SK-N-SH (cell line): ENCODE measurements at regions not wholly inside any gene's neighbourhood (a gene's known extent, or its start where the extent isn't known, plus 50 kb on each side); places are given as distances from the start of the nearest gene placed in this dataset.

ENCODE experiments used
- CTCF ChIA-PET: fragments of 300-600, 350-600 bp; formaldehyde crosslinking; extraction: SDS; loops from one replicate; lab custom pipeline; 2021; lab: Yijun Ruan, JAX
- POLR2A ChIA-PET: fragments of 350-600 bp; sonication (Branson Sonifier 250); formaldehyde crosslinking; extraction: SDS; loops from one replicate; lab custom pipeline; 2020; ENCODE audit warnings: antibody characterized with exemption, inconsistent platforms; lab: Yijun Ruan, JAX
- DNase-seq: peaks from one replicate; pipeline ENCODE4 v3.0.0; 2012
- H2AFZ ChIP-seq: fragments of 200-600 bp; sonication (generic); 2 replicates; pipeline ENCODE4 v1.8.1; 2016; ENCODE audit warnings: antibody characterized with exemption, mild to moderate bottlenecking, low read depth
- H3F3A ChIP-seq: fragments of 200-600 bp; sonication (generic); replicated peaks from 2 replicates; pipeline ENCODE3; 2016; ENCODE audit warnings: antibody characterized with exemption, mild to moderate bottlenecking; ENCODE audit not compliant: insufficient read depth
- H3K27ac ChIP-seq, 2 experiments: fragments of 200-500 bp in 1 of 2; fragments of 200-600 bp in 1 of 2; sonication (Bioruptor generic) in 1 of 2; sonication (generic), shearing (Covaris generic) in 1 of 2; 2 replicates each; pipeline versions ENCODE4 v1.5.1 to v1.6.1; 2014 to 2016; ENCODE audit warnings: low read depth in 2 of 2, inconsistent platforms in 1 of 2, low read length in 1 of 2, mild to moderate bottlenecking in 1 of 2, mixed read lengths in 1 of 2
- H3K27me3 ChIP-seq: fragments of 200-600 bp; sonication (generic), shearing (Covaris generic); 2 replicates; pipeline ENCODE4 v1.6.1; 2016; ENCODE audit warnings: mixed run types; ENCODE audit not compliant: insufficient read depth
- H3K36me3 ChIP-seq, 2 experiments: fragments of 200-500 bp in 1 of 2; fragments of 200-600 bp in 1 of 2; sonication (Bioruptor generic) in 1 of 2; sonication (generic) in 1 of 2; replicated peaks in 1 of 2; 2 replicates each; pipeline versions ENCODE3 to v1.5.1; 2014 to 2016; ENCODE audit warnings: low read length in 1 of 2, mild to moderate bottlenecking in 1 of 2; ENCODE audit not compliant: insufficient read depth in 2 of 2, control insufficient read depth in 1 of 2
- H3K4me1 ChIP-seq, 2 experiments: fragments of 200-500 bp in 1 of 2; fragments of 200-600 bp in 1 of 2; sonication (Bioruptor generic) in 1 of 2; sonication (generic), shearing (Covaris generic) in 1 of 2; 2 replicates each; pipeline versions ENCODE4 v1.5.1 to v1.6.1; 2014 to 2016; ENCODE audit warnings: low read depth in 1 of 2, low read length in 1 of 2, mixed run types in 1 of 2; ENCODE audit not compliant: insufficient read depth in 2 of 2, control insufficient read depth in 1 of 2
- H3K4me2 ChIP-seq: fragments of 200-600 bp; sonication (generic), shearing (Covaris generic); 2 replicates; pipeline ENCODE4 v1.6.1; 2017; ENCODE audit warnings: mixed run types
- H3K4me3 ChIP-seq, 2 experiments: fragments of 200-500 bp in 1 of 2; fragments of 200-600 bp in 1 of 2; sonication (Bioruptor generic) in 1 of 2; sonication (generic), shearing (Covaris generic) in 1 of 2; 2 replicates each; pipeline versions ENCODE4 v1.5.1 to v1.8.1; 2014 to 2016; ENCODE audit warnings: low read depth in 2 of 2, inconsistent platforms in 1 of 2, low read length in 1 of 2, mild to moderate bottlenecking in 1 of 2, mixed read lengths in 1 of 2, moderate library complexity in 1 of 2
- H3K79me2 ChIP-seq: fragments of 200-600 bp; sonication (generic); 2 replicates; pipeline ENCODE4 v1.8.1; 2017; ENCODE audit warnings: mild to moderate bottlenecking; ENCODE audit not compliant: insufficient read depth
- H3K9ac ChIP-seq: fragments of 200-600 bp; sonication (generic); 2 replicates; pipeline ENCODE4 v1.6.1; 2017; ENCODE audit warnings: mixed run types
- H3K9me2 ChIP-seq: fragments of 200-600 bp; sonication (generic); 2 replicates; pipeline ENCODE4 v1.6.1; 2017; ENCODE audit warnings: mixed run types
- H3K9me3 ChIP-seq: fragments of 200-600 bp; sonication (generic); 2 replicates; pipeline ENCODE4 v1.6.1; 2017; ENCODE audit warnings: mixed run types, mild to moderate bottlenecking, moderate library complexity
- H4K20me1 ChIP-seq: fragments of 200-600 bp; sonication (generic); 2 replicates; pipeline ENCODE4 v1.6.1; 2017; ENCODE audit warnings: mild to moderate bottlenecking, mixed run types; ENCODE audit not compliant: insufficient read depth
- EZH2phosphoT487 ChIP-seq: fragments of 200-600 bp; sonication (generic); IDR thresholded peaks from 2 replicates; pipeline ENCODE4 v1.6.1; 2017; ENCODE audit warnings: low read depth, mixed run types, mild to moderate bottlenecking, antibody characterized with exemption, moderate library complexity, borderline replicate concordance
- MXI1 ChIP-seq: IDR thresholded peaks from 2 replicates; pipeline ENCODE4 v1.6.1; 2012; ENCODE audit warnings: mild to moderate bottlenecking, low read depth, low read length, improper control_type of control experiment
- RAD21 ChIP-seq: IDR thresholded peaks from 2 replicates; pipeline ENCODE4 v1.6.1; 2012; ENCODE audit warnings: mild to moderate bottlenecking, low read length
- RFX5 ChIP-seq: IDR thresholded peaks from 2 replicates; pipeline ENCODE4 v1.6.1; 2012; ENCODE audit warnings: mild to moderate bottlenecking, improper control_type of control experiment, low read length
- SMC3 ChIP-seq: IDR thresholded peaks from 2 replicates; pipeline ENCODE4 v1.6.1; 2012; ENCODE audit warnings: low read depth, low read length, improper control_type of control experiment
- TCF12 ChIP-seq: IDR thresholded peaks from 2 replicates; pipeline ENCODE4 v1.4.0; 2012
- WGBS: methylation state at CpG from one replicate; pipeline ENCODE4 v1.1.6; 2017; ENCODE audit warnings: low lambda C conversion rate; 5-methylcytosine and 5-hydroxymethylcytosine counted together
- TF ChIP-seq, protein P1 (sequence below): IDR thresholded peaks from 2 replicates; pipeline ENCODE4 v1.4.0; 2012; ENCODE audit warnings: low read depth, borderline replicate concordance
- TF ChIP-seq, protein P2 (sequence below): fragments of 200-600 bp; sonication (generic); IDR thresholded peaks from 2 replicates; pipeline ENCODE4 v1.6.1; 2017; ENCODE audit warnings: antibody characterized with exemption, mild to moderate bottlenecking, moderate library complexity
- TF ChIP-seq, protein P3 (sequence below): IDR thresholded peaks from 2 replicates; pipeline ENCODE4; 2012
- TF ChIP-seq, protein P4 (sequence below): IDR thresholded peaks from 2 replicates; pipeline ENCODE4 v1.4.0; 2012; ENCODE audit warnings: low read depth
- TF ChIP-seq, protein P5 (sequence below): fragments of 150-350 bp; IDR thresholded peaks from 2 replicates; pipeline ENCODE4 v1.6.1; 2017; ENCODE audit warnings: antibody characterized with exemption, low read length, low read depth, borderline replicate concordance

DNA sequence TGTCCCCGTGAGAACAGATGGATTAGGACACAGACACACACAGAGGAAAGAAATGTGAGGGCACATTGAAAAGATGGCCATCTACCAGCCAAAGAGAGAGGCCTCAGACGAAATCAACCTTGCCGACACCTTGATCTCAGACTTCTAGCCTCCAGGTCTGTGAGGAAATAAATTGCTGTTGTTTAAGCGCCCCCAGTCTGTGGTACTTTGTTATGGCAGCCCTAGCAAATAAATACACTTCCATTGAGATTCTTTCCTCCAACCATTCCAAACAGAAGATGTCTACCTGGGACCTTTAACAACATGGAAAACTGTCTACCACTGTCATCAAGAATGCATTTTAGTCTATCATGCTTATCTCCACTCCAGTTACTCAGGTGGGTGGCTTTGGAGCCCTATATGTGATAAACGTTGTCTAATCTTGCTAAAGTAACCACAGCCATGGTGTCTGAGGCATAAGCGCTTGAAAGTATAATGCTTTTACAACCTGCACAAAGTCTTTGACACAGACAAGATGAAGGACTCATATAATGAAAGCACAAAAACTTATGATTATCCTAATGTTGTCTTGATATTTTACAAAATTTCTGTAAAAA lies 244.3 kb downstream of the MTERF1 start:
- Histone ChIP-seq H3K9me3 (no peaks in the 10 kb centered on the region), H2AFZ (no peak overlapping the region), H3K9ac (no peak overlapping the region), H3K36me3 (no peaks in the 10 kb centered on the region), H3K4me3 (no peak overlapping the region), H3K79me2 (no peaks in the 10 kb centered on the region), H4K20me1 (no peaks in the 10 kb centered on the region), H3K9me2 (no peaks in the 10 kb centered on the region), H3K4me1 (peaks cover 0 to 3% of the 10 kb centered on the region in 2 experiments; a peak in 1 of 4 replicates), H3F3A (no peaks in the 10 kb centered on the region), H3K27me3 (no peaks in the 10 kb centered on the region), H3K4me2 (no peak overlapping the region), H3K27ac (no peak overlapping the region)
- ChIA-PET CTCF (interaction anchor here (0.8 kb wide), 1 partner anchor 12 kb away, joined by 3 read pairs; no protein-coding TSS in a partner anchor), POLR2A (no interaction called here)
- DNase-seq, result no peak
- 54% methylated on average over 6 of the region's 6 CpGs for WGBS
- TF ChIP-seq, protein P1, sequence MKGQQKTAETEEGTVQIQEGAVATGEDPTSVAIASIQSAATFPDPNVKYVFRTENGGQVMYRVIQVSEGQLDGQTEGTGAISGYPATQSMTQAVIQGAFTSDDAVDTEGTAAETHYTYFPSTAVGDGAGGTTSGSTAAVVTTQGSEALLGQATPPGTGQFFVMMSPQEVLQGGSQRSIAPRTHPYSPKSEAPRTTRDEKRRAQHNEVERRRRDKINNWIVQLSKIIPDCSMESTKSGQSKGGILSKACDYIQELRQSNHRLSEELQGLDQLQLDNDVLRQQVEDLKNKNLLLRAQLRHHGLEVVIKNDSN, result no peak
- TF ChIP-seq, protein P2, sequence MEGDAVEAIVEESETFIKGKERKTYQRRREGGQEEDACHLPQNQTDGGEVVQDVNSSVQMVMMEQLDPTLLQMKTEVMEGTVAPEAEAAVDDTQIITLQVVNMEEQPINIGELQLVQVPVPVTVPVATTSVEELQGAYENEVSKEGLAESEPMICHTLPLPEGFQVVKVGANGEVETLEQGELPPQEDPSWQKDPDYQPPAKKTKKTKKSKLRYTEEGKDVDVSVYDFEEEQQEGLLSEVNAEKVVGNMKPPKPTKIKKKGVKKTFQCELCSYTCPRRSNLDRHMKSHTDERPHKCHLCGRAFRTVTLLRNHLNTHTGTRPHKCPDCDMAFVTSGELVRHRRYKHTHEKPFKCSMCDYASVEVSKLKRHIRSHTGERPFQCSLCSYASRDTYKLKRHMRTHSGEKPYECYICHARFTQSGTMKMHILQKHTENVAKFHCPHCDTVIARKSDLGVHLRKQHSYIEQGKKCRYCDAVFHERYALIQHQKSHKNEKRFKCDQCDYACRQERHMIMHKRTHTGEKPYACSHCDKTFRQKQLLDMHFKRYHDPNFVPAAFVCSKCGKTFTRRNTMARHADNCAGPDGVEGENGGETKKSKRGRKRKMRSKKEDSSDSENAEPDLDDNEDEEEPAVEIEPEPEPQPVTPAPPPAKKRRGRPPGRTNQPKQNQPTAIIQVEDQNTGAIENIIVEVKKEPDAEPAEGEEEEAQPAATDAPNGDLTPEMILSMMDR, result peak; percentile 65
- TF ChIP-seq, protein P3, sequence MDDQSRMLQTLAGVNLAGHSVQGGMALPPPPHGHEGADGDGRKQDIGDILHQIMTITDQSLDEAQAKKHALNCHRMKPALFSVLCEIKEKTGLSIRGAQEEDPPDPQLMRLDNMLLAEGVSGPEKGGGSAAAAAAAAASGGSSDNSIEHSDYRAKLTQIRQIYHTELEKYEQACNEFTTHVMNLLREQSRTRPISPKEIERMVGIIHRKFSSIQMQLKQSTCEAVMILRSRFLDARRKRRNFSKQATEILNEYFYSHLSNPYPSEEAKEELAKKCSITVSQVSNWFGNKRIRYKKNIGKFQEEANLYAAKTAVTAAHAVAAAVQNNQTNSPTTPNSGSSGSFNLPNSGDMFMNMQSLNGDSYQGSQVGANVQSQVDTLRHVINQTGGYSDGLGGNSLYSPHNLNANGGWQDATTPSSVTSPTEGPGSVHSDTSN, result no peak
- peak; percentile 71 for TF ChIP-seq SMC3
- TF ChIP-seq RAD21, result peak; percentile 82
- TF ChIP-seq, all 33 proteins: peak for 3

DNA sequence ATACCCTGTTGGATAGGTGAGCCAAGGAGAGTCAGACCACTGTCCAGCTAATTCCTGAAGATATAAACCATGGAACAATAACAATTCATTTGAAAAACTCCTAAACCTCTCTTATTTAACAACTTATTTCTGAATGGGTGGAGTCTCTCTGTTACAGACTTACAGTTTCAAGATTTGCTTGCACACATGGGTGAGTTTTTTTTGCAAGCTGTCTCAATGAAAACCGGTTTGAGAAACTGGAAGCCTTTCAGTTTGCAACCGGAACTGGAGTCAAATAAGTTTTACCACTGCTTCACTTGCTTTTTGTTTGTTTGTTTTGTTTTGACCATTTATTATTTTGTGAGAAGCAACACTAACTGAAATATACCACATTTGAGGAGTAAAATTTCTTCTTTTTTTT lies 243.8 kb downstream of the MTERF1 start:
- H3K27ac ChIP-seq, result no peak overlapping the region
- H3K9me2 ChIP-seq, result no peaks in the 10 kb centered on the region
- H3K27me3 ChIP-seq, result no peaks in the 10 kb centered on the region
- CTCF ChIA-PET, result interaction anchor here (0.8 kb wide), 1 partner anchor 12 kb away, joined by 3 read pairs; no protein-coding TSS in a partner anchor
- H4K20me1 ChIP-seq, result no peaks in the 10 kb centered on the region
- H3K79me2 ChIP-seq, result no peaks in the 10 kb centered on the region
- 63% methylated on average over 2 of the region's 2 CpGs for WGBS
- H3F3A ChIP-seq, result no peaks in the 10 kb centered on the region
- no peak overlapping the region for H3K4me3 ChIP-seq
- H3K4me1 ChIP-seq, result peaks cover 0 to 3% of the 10 kb centered on the region in 2 experiments; a peak in 1 of 4 replicates
- POLR2A ChIA-PET, result no interaction called here
- no peaks in the 10 kb centered on the region for H3K36me3 ChIP-seq
- no peak for TF ChIP-seq RFX5
- no peak for TF ChIP-seq TCF12
- TF ChIP-seq, protein P4, sequence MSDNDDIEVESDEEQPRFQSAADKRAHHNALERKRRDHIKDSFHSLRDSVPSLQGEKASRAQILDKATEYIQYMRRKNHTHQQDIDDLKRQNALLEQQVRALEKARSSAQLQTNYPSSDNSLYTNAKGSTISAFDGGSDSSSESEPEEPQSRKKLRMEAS, result no peak
- TF ChIP-seq EZH2phosphoT487, result no peak
- TF ChIP-seq MXI1, result no peak
- TF ChIP-seq, protein P5, sequence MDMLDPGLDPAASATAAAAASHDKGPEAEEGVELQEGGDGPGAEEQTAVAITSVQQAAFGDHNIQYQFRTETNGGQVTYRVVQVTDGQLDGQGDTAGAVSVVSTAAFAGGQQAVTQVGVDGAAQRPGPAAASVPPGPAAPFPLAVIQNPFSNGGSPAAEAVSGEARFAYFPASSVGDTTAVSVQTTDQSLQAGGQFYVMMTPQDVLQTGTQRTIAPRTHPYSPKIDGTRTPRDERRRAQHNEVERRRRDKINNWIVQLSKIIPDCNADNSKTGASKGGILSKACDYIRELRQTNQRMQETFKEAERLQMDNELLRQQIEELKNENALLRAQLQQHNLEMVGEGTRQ, result no peak
- no peak for TF ChIP-seq RAD21
- TF ChIP-seq, all 33 proteins: peak for 0
- DNase-seq, result no peak
- Histone ChIP-seq H3K9ac (no peak overlapping the region), H2AFZ (no peak overlapping the region), H3K4me2 (no peak overlapping the region), H3K9me3 (no peaks in the 10 kb centered on the region)
